GM23338 (cell line): ENCODE measurements at regions not wholly inside any gene's neighbourhood (a gene's known extent, or its start where the extent isn't known, plus 50 kb on each side); places are given as distances from the start of the nearest gene placed in this dataset.
"Not testable (repeated sequence)": the region's sequence is repeated elsewhere in the genome, so short reads cannot be mapped to it uniquely, and the experiment has no call there.

ENCODE experiments used
- ATAC-seq: fragments of 200-7000 bp; cut with Tn5 transposase; 3 replicates; pipeline ENCODE4 v1.9.1; 2020
- DNase-seq: peaks from one replicate; pipeline ENCODE4 v3.0.0-alpha.2; 2015; ENCODE audit warnings: low spot score
- H2AFZ ChIP-seq: fragments of 200-600 bp; sonication (generic); 2 replicates; pipeline ENCODE4 v1.8.0; 2016; ENCODE audit warnings: antibody characterized with exemption, mild to moderate bottlenecking, moderate library complexity
- H3F3A ChIP-seq: fragments of 200-600 bp; sonication (generic); replicated peaks from 2 replicates; pipeline ENCODE4 v1.8.0; 2017; ENCODE audit warnings: antibody characterized with exemption, mixed run types, low read depth
- H3K27ac ChIP-seq: fragments of 200-600 bp; sonication (generic); 2 replicates; pipeline ENCODE4 v1.6.1; 2016; ENCODE audit warnings: low read depth
- H3K27me3 ChIP-seq: fragments of 200-600 bp; sonication (generic); 2 replicates; pipeline ENCODE4 v1.8.0; 2016; ENCODE audit warnings: mild to moderate bottlenecking, mixed run types, moderate library complexity; ENCODE audit not compliant: insufficient read depth
- H3K36me3 ChIP-seq: fragments of 200-600 bp; sonication (generic); 2 replicates; pipeline ENCODE4 v1.8.0; 2016; ENCODE audit warnings: mild to moderate bottlenecking; ENCODE audit not compliant: insufficient read depth
- H3K4me1 ChIP-seq: fragments of 200-600 bp; sonication (generic); 2 replicates; pipeline ENCODE4 v1.8.0; 2016; ENCODE audit warnings: mild to moderate bottlenecking, moderate library complexity; ENCODE audit not compliant: insufficient read depth
- H3K4me2 ChIP-seq: fragments of 200-600 bp; sonication (generic); 2 replicates; pipeline ENCODE4 v1.7.1; 2017; ENCODE audit warnings: mixed run types
- H3K4me3 ChIP-seq: fragments of 200-600 bp; sonication (generic); 2 replicates; pipeline ENCODE4 v1.6.1; 2016; ENCODE audit warnings: mixed run types
- H3K79me2 ChIP-seq: fragments of 200-600 bp; sonication (generic); replicated peaks from 2 replicates; pipeline ENCODE4 v1.8.0; 2017; ENCODE audit warnings: mild to moderate bottlenecking; ENCODE audit not compliant: insufficient read depth
- H3K9me2 ChIP-seq: fragments of 200-600 bp; sonication (generic); 2 replicates; pipeline ENCODE4 v1.8.0; 2017; ENCODE audit not compliant: insufficient read depth
- H4K20me1 ChIP-seq: fragments of 200-600 bp; sonication (generic); replicated peaks from 2 replicates; pipeline ENCODE4 v1.8.0; 2017; ENCODE audit warnings: mild to moderate bottlenecking; ENCODE audit not compliant: insufficient read depth
- H3K27ac Mint-ChIP-seq: 2 replicates; pipeline ENCODE4 v1.8.0; 2020; ENCODE audit warnings: inconsistent platforms, mild to moderate bottlenecking, moderate library complexity, mixed read lengths
- H3K27me3 Mint-ChIP-seq: 3 replicates; pipeline ENCODE4 v1.8.0; 2022; ENCODE audit warnings: low read depth, mild to moderate bottlenecking, moderate library complexity, mixed read lengths, inconsistent platforms; ENCODE audit not compliant: insufficient read depth, poor library complexity
- H3K36me3 Mint-ChIP-seq: 3 replicates; pipeline ENCODE4 v1.8.0; 2021; ENCODE audit warnings: low read depth, mild to moderate bottlenecking, inconsistent platforms, moderate library complexity, mixed read lengths
- H3K4me1 Mint-ChIP-seq: 3 replicates; pipeline ENCODE4 v1.8.0; 2020; ENCODE audit warnings: mild to moderate bottlenecking, inconsistent platforms, mixed read lengths
- H3K4me3 Mint-ChIP-seq: 3 replicates; pipeline ENCODE4 v1.8.0; 2021; ENCODE audit warnings: moderate library complexity, mild to moderate bottlenecking, inconsistent platforms, mixed read lengths
- H3K9me3 Mint-ChIP-seq: 3 replicates; pipeline ENCODE4 v1.8.0; 2020; ENCODE audit warnings: moderate library complexity, mild to moderate bottlenecking, inconsistent platforms, mixed read lengths
- CREB1 ChIP-seq: fragments of 250-450 bp; sonication (Bioruptor Pico); IDR thresholded peaks from 2 replicates; pipeline ENCODE4 v1.5.0; 2020; ENCODE audit warnings: low read depth, mild to moderate bottlenecking, moderate library complexity
- JUNB ChIP-seq: IDR thresholded peaks from one replicate; pipeline ENCODE4 v1.6.1; 2016; ENCODE audit warnings: antibody characterized with exemption; ENCODE audit not compliant: unreplicated experiment
- ZNF114 ChIP-seq: fragments of 250-450 bp; sonication (Bioruptor Pico); IDR thresholded peaks from 2 replicates; pipeline ENCODE4 v1.5.0; 2020; ENCODE audit warnings: mild to moderate bottlenecking, moderate library complexity
- TF ChIP-seq, protein P1 (sequence below): IDR thresholded peaks from one replicate; pipeline ENCODE4 v1.6.1; 2018; ENCODE audit warnings: antibody characterized with exemption; ENCODE audit not compliant: unreplicated experiment
- TF ChIP-seq, protein P2 (sequence below), 2 experiments: fragments of 200-600 bp in 1 of 2; sonication (generic) in 1 of 2; conservative IDR thresholded peaks; 2 replicates each; pipeline versions ENCODE4 v1.5.1 to v1.6.1; 2016 to 2017; ENCODE audit warnings: antibody characterized with exemption in 2 of 2, low read depth in 2 of 2, mild to moderate bottlenecking in 2 of 2, moderate library complexity in 1 of 2

DNA sequence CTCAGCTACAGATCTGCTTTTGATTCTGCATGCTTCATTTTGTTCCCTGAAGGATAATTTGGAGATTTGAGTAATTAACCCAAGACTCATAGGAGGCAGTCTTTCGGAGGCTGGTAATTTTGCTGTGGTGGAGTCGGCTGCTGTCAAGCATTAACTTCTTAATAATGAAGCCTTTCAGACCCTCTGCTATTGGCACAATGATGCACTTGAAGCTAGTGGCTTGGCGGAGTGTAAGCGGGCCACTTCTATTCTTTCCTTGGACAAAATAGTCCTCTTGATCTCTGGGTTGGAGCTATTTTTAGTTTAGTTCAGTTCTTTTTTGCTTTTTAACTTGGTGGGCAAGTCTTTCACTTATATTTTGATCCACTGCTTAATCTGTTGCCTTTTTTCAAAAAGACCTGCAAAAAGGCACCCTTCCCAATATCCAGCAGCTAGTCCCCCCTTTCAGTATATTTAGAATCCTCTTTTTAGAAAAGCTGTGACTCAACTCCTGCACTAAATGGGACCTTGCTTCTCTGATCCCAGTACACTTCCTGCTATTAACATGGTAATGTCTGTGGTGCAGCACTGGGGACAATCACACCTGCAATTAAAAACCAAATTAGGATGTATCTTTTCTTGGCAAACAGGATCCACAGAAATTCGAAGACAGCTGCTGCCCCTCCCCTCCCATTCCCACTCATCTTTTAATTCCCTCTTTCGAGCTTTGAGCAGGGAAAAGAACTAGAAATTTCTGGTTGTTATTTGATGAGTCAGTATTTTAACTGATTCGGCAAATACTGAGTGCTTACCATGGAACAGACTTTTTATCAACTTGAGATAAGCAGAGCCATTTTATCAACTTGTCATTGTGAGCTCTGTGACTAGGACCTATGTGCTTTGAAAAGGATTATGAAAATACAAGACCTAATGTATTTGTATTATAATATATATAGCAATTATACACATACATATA is 169.4 kb upstream of the ANKRD55 start:
- Histone ChIP-seq H3K36me3 (no peaks in the 10 kb centered on the region), H3K9me2 (no peaks in the 10 kb centered on the region), H3K4me2 (peak overlapping the region; percentile 14; the same call in 1 of the 2 replicates), H3K79me2 (no peaks in the 10 kb centered on the region), H3F3A (no peaks in the 10 kb centered on the region), H3K4me3 (no peak overlapping the region), H3K4me1 (peaks cover 10% of the 10 kb centered on the region), H4K20me1 (no peaks in the 10 kb centered on the region), H2AFZ (peak overlapping the region; percentile 66), H3K27me3 (no peaks in the 10 kb centered on the region), H3K27ac (no peak overlapping the region)
- Mint-ChIP-seq H3K27me3 (no peaks in the 10 kb centered on the region), H3K27ac (peak overlapping the region; percentile 67), H3K4me1 (peaks cover 27% of the 10 kb centered on the region), H3K9me3 (peaks cover 8% of the 10 kb centered on the region; the same call in 1 of the 3 replicates), H3K36me3 (no peaks in the 10 kb centered on the region), H3K4me3 (no peak overlapping the region)
- DNase-seq = peak; percentile 12
- TF ChIP-seq CREB1 (CRISPR knock-in tag) (no peak), JUNB (no peak), ZNF114 (CRISPR knock-in tag) (no peak)
- TF ChIP-seq, protein P1, sequence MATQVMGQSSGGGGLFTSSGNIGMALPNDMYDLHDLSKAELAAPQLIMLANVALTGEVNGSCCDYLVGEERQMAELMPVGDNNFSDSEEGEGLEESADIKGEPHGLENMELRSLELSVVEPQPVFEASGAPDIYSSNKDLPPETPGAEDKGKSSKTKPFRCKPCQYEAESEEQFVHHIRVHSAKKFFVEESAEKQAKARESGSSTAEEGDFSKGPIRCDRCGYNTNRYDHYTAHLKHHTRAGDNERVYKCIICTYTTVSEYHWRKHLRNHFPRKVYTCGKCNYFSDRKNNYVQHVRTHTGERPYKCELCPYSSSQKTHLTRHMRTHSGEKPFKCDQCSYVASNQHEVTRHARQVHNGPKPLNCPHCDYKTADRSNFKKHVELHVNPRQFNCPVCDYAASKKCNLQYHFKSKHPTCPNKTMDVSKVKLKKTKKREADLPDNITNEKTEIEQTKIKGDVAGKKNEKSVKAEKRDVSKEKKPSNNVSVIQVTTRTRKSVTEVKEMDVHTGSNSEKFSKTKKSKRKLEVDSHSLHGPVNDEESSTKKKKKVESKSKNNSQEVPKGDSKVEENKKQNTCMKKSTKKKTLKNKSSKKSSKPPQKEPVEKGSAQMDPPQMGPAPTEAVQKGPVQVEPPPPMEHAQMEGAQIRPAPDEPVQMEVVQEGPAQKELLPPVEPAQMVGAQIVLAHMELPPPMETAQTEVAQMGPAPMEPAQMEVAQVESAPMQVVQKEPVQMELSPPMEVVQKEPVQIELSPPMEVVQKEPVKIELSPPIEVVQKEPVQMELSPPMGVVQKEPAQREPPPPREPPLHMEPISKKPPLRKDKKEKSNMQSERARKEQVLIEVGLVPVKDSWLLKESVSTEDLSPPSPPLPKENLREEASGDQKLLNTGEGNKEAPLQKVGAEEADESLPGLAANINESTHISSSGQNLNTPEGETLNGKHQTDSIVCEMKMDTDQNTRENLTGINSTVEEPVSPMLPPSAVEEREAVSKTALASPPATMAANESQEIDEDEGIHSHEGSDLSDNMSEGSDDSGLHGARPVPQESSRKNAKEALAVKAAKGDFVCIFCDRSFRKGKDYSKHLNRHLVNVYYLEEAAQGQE = no peak
- TF ChIP-seq, protein P2, sequence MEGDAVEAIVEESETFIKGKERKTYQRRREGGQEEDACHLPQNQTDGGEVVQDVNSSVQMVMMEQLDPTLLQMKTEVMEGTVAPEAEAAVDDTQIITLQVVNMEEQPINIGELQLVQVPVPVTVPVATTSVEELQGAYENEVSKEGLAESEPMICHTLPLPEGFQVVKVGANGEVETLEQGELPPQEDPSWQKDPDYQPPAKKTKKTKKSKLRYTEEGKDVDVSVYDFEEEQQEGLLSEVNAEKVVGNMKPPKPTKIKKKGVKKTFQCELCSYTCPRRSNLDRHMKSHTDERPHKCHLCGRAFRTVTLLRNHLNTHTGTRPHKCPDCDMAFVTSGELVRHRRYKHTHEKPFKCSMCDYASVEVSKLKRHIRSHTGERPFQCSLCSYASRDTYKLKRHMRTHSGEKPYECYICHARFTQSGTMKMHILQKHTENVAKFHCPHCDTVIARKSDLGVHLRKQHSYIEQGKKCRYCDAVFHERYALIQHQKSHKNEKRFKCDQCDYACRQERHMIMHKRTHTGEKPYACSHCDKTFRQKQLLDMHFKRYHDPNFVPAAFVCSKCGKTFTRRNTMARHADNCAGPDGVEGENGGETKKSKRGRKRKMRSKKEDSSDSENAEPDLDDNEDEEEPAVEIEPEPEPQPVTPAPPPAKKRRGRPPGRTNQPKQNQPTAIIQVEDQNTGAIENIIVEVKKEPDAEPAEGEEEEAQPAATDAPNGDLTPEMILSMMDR (conservative IDR thresholded peaks at IDR 0.05; ENCODE audit: low read depth in 2 of 2) = no peak
- no peak; the same call in 2 of the 3 replicates for ATAC-seq

DNA sequence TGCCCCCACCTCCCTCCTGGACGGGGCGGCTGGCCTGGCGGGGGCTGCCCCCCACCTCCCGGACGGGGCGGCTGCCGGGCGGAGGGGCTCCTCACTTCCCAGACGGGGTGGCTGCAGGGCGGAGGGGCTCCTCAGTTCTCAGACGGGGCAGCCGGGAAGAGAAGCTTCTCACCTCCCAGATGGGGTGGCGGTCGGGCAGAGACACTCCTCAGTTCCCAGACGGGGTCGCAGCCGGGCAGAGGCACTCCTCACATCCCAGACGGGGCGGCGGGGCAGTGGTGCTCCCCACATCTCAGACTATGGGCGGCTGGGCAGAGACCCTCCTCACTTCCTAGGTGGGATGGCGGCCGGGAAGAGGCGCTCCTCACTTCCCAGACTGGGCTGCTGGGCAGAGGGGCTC is 164.7 kb upstream of the ANKRD55 start:
- not testable (repeated sequence) for H2AFZ ChIP-seq, H3K4me3 Mint-ChIP-seq, H3F3A ChIP-seq, H3K27me3 Mint-ChIP-seq, H4K20me1 ChIP-seq, H3K4me1 ChIP-seq, ATAC-seq, H3K4me3 ChIP-seq, H3K27ac ChIP-seq, H3K27ac Mint-ChIP-seq, H3K4me2 ChIP-seq, DNase-seq, H3K36me3 ChIP-seq, H3K27me3 ChIP-seq, H3K9me2 ChIP-seq, H3K79me2 ChIP-seq
- Mint-ChIP-seq H3K9me3 (peaks cover 49% of the 10 kb centered on the region), H3K36me3 (peaks cover 12% of the 10 kb centered on the region; the same call in 2 of the 3 replicates), H3K4me1 (peaks cover 13% of the 10 kb centered on the region; the same call in 2 of the 3 replicates)
